GM19193 (cell line): ENCODE measurements at regions not wholly inside any gene's neighbourhood (a gene's known extent, or its start where the extent isn't known, plus 50 kb on each side); places are given as distances from the start of the nearest gene placed in this dataset.

Experiments
- POLR2A ChIP-seq: IDR thresholded peaks from 4 replicates; pipeline ENCODE4 v1.6.1; 2011; ENCODE audit not compliant: insufficient read depth, insufficient read length; ENCODE audit errors: extremely low read depth

GRCh38 chr2:59167514-59167913, 926.4 kb upstream of the FANCL start:
- no peak for TF ChIP-seq POLR2A

GRCh38 chr2:59151805-59152204, 910.7 kb upstream of the FANCL start:
- no peak for TF ChIP-seq POLR2A

- TF ChIP-seq POLR2A: no peak
Measured at GRCh38 chr2:59150217-59150849, 909.2 kb upstream of the FANCL start.

GRCh38 chr2:59149271-59149670, 908.1 kb upstream of the FANCL start:
- TF ChIP-seq POLR2A: no peak

GRCh38 chr2:59112258-59112657, 871.1 kb upstream of the FANCL start:
- no peak for TF ChIP-seq POLR2A

GRCh38 chr2:59096973-59097372, 855.8 kb upstream of the FANCL start:
- TF ChIP-seq POLR2A: no peak

- no peak for TF ChIP-seq POLR2A
Measured at GRCh38 chr2:59093571-59093970, 852.4 kb upstream of the FANCL start.

GRCh38 chr2:59084326-59084725, 843.2 kb upstream of the FANCL start:
- no peak for TF ChIP-seq POLR2A

- TF ChIP-seq POLR2A: no peak
Measured at GRCh38 chr2:59083075-59083828, 842.1 kb upstream of the FANCL start.

GRCh38 chr2:59082657-59083056, 841.5 kb upstream of the FANCL start:
- TF ChIP-seq POLR2A: no peak

- no peak for TF ChIP-seq POLR2A
Measured at GRCh38 chr2:59080451-59081181, 839.5 kb upstream of the FANCL start.

- no peak for TF ChIP-seq POLR2A
Measured at GRCh38 chr2:59077981-59078531, 836.9 kb upstream of the FANCL start.

GRCh38 chr2:59077026-59077725, 836.1 kb upstream of the FANCL start:
- no peak for TF ChIP-seq POLR2A

GRCh38 chr2:59076079-59076619, 835.0 kb upstream of the FANCL start:
- TF ChIP-seq POLR2A: no peak
